IMR-90 (cell line): ENCODE measurements at regions not wholly inside any gene's neighbourhood (a gene's known extent, or its start where the extent isn't known, plus 50 kb on each side); places are given as distances from the start of the nearest gene placed in this dataset.

Source experiments
- ATAC-seq: fragments of 200-7000 bp; cut with Tn5 transposase; 2 replicates; pipeline ENCODE4 v1.9.1; 2020; ENCODE audit warnings: low read depth, mild to moderate bottlenecking, moderate library complexity
- BruUV-seq: library from RNA; stranded (reverse); fragments of 400-500 nt; replicated peaks from 2 replicates; lab custom pipeline; 2021; lab: Mats Ljungman, UMichigan
- CTCF ChIA-PET: fragments of 300-600 bp; formaldehyde crosslinking; extraction: SDS; loops from one replicate; lab custom pipeline; 2021; ENCODE audit warnings: antibody characterized with exemption; lab: Yijun Ruan, JAX
- POLR2A ChIA-PET: fragments of 300-600 bp; sonication (Branson Sonifier 250); formaldehyde crosslinking; loops from one replicate; lab custom pipeline; 2022; ENCODE audit warnings: antibody characterized with exemption; ENCODE audit not compliant: unreplicated experiment; lab: Charles Lee
- DNase-seq: peaks from one replicate; pipeline ENCODE4 v3.0.0; 2013
- H2AFZ ChIP-seq: replicated peaks from 2 replicates; pipeline ENCODE3; 2013; ENCODE audit warnings: low read length, mild to moderate bottlenecking; ENCODE audit not compliant: poor library complexity
- H2AK5ac ChIP-seq: 2 replicates; pipeline ENCODE4 v1.6.1; 2013; ENCODE audit warnings: low read depth, low read length, inconsistent platforms
- H2AK9ac ChIP-seq: replicated peaks from 2 replicates; pipeline ENCODE3; 2013; ENCODE audit warnings: mild to moderate bottlenecking, low read depth, low read length, moderate library complexity; ENCODE audit not compliant: poor library complexity
- H2BK120ac ChIP-seq: 2 replicates; pipeline ENCODE4 v1.6.1; 2013; ENCODE audit warnings: low read depth, low read length, inconsistent platforms
- H2BK15ac ChIP-seq: 3 replicates; pipeline ENCODE4 v1.6.1; 2013; ENCODE audit warnings: low read depth, low read length, inconsistent platforms
- H2BK20ac ChIP-seq: 2 replicates; pipeline ENCODE4 v1.6.1; 2013; ENCODE audit warnings: low read depth, mild to moderate bottlenecking, inconsistent platforms, low read length, moderate library complexity
- H2BK5ac ChIP-seq: 2 replicates; pipeline ENCODE4 v1.6.1; 2013; ENCODE audit warnings: mild to moderate bottlenecking, low read depth, low read length, inconsistent platforms; ENCODE audit not compliant: poor library complexity, severe bottlenecking
- H3K14ac ChIP-seq: replicated peaks from 2 replicates; pipeline ENCODE4 v1.6.1; 2013; ENCODE audit warnings: low read depth, low read length, inconsistent platforms
- H3K18ac ChIP-seq: 2 replicates; pipeline ENCODE4 v1.6.1; 2013; ENCODE audit warnings: low read depth, low read length, control low read depth
- H3K23ac ChIP-seq: 2 replicates; pipeline ENCODE4 v1.6.1; 2013; ENCODE audit warnings: low read depth, low read length, inconsistent platforms
- H3K27ac ChIP-seq: 2 replicates; pipeline ENCODE4 v1.5.1; 2013; ENCODE audit warnings: mild to moderate bottlenecking, control low read depth, low read length; ENCODE audit not compliant: insufficient read depth
- H3K27me3 ChIP-seq: 2 replicates; pipeline ENCODE4 v1.6.1; 2013; ENCODE audit warnings: low read length; ENCODE audit not compliant: control insufficient read depth, insufficient read depth
- H3K36me3 ChIP-seq: 2 replicates; pipeline ENCODE4 v1.6.1; 2013; ENCODE audit warnings: low read length, mixed read lengths; ENCODE audit not compliant: control insufficient read depth, insufficient read depth
- H3K4ac ChIP-seq: 2 replicates; pipeline ENCODE4 v1.6.1; 2013; ENCODE audit warnings: low read depth, low read length, inconsistent platforms
- H3K4me1 ChIP-seq: 2 replicates; pipeline ENCODE4 v1.6.1; 2013; ENCODE audit warnings: low read length, mixed read lengths; ENCODE audit not compliant: control insufficient read depth, insufficient read depth
- H3K4me2 ChIP-seq: 2 replicates; pipeline ENCODE4 v1.6.1; 2013; ENCODE audit warnings: low read depth, mild to moderate bottlenecking, control low read depth, low read length, moderate library complexity
- H3K4me3 ChIP-seq: 2 replicates; pipeline ENCODE4 v1.5.1; 2013; ENCODE audit warnings: low read depth, mild to moderate bottlenecking, control low read depth, low read length, moderate library complexity; ENCODE audit not compliant: insufficient read depth
- H3K56ac ChIP-seq: 2 replicates; pipeline ENCODE4 v1.6.1; 2013; ENCODE audit warnings: low read length, inconsistent platforms; ENCODE audit not compliant: insufficient read depth; ENCODE audit errors: extremely low read depth
- H3K79me1 ChIP-seq, 2 experiments: 2 replicates each; pipeline ENCODE4 v1.6.1; 2013; ENCODE audit warnings: low read length in 2 of 2, inconsistent platforms in 1 of 2, low read depth in 1 of 2
- H3K9ac ChIP-seq: 2 replicates; pipeline ENCODE4 v1.6.1; 2013; ENCODE audit warnings: low read depth, low read length, control low read depth
- H3K9me1 ChIP-seq: 2 replicates; pipeline ENCODE4 v1.6.1; 2013; ENCODE audit warnings: low read length, inconsistent platforms; ENCODE audit not compliant: insufficient read depth
- H3K9me3 ChIP-seq: 2 replicates; pipeline ENCODE4 v1.6.1; 2013; ENCODE audit warnings: low read length; ENCODE audit not compliant: control insufficient read depth, insufficient read depth
- H4K20me1 ChIP-seq: 2 replicates; pipeline ENCODE4 v1.6.1; 2013; ENCODE audit warnings: low read length, inconsistent platforms; ENCODE audit not compliant: insufficient read depth
- H4K5ac ChIP-seq: 2 replicates; pipeline ENCODE4 v1.6.1; 2013; ENCODE audit warnings: mild to moderate bottlenecking, low read depth, low read length, control low read depth
- H4K8ac ChIP-seq, 2 experiments: 2 replicates each; pipeline ENCODE4 v1.6.1; 2013; ENCODE audit warnings: low read depth in 2 of 2, low read length in 2 of 2, control low read depth in 1 of 2, inconsistent platforms in 1 of 2
- H4K91ac ChIP-seq: 2 replicates; pipeline ENCODE4 v1.6.1; 2013; ENCODE audit warnings: low read depth, low read length, inconsistent platforms; ENCODE audit not compliant: insufficient read depth
- MAZ ChIP-seq: IDR thresholded peaks from 2 replicates; pipeline ENCODE4 v1.6.1; 2012; ENCODE audit warnings: low read depth, mild to moderate bottlenecking, low read length, improper control_type of control experiment, moderate library complexity, borderline replicate concordance
- MXI1 ChIP-seq: IDR thresholded peaks from 2 replicates; pipeline ENCODE4 v1.6.1; 2012; ENCODE audit warnings: low read depth, mild to moderate bottlenecking, low read length, moderate library complexity, borderline replicate concordance
- NFE2L2 ChIP-seq: fragments of 150-350 bp; IDR thresholded peaks from 2 replicates; pipeline ENCODE4 v1.6.1; 2016; ENCODE audit warnings: low read depth, mild to moderate bottlenecking, low read length
- POLR2A ChIP-seq: IDR thresholded peaks from 2 replicates; pipeline ENCODE4 v1.6.1; 2012; ENCODE audit warnings: mild to moderate bottlenecking, low read depth, low read length
- RAD21 ChIP-seq: IDR thresholded peaks from 2 replicates; pipeline ENCODE4 v1.6.1; 2012; ENCODE audit warnings: low read length, improper control_type of control experiment
- WGBS, 2 experiments: methylation state at CpG; one replicate each; pipeline versions ENCODE4 v1.1.5 to v1.1.7; 2013; ENCODE audit warnings: missing lambda C conversion rate in 2 of 2; ENCODE audit not compliant: insufficient read length in 1 of 2; ENCODE audit errors: extremely low coverage in 2 of 2; 5-methylcytosine and 5-hydroxymethylcytosine counted together
- dilution Hi-C: fragments of 300-500 bp; cut with HindIII; formaldehyde crosslinking; loops from one replicate; pipeline ENCODE4 v1.14.3; 2018; ENCODE audit warnings: low sequenced_read_pairs; ENCODE audit not compliant: unreplicated experiment
- in situ Hi-C: fragments of 300-500 bp; cut with MboI; formaldehyde crosslinking; loops from 3 replicates; pipeline ENCODE4 v1.14.3; 2019; ENCODE audit warnings: low sequenced_read_pairs, inconsistent platforms, mixed read lengths
- intact Hi-C: fragments of 100-400 bp; cut with micrococcal nuclease; formaldehyde crosslinking; loops from 2 replicates; pipeline ENCODE4 v1.10.0; 2022
- TF ChIP-seq, protein P1 (sequence below): fragments of 150-350 bp; IDR thresholded peaks from 2 replicates; pipeline ENCODE4 v1.6.1; 2017; ENCODE audit warnings: mild to moderate bottlenecking, antibody characterized with exemption, low read length, low read depth
- TF ChIP-seq, protein P2 (sequence below): conservative IDR thresholded peaks from 2 replicates; pipeline ENCODE4 v1.5.1; 2012; ENCODE audit warnings: mild to moderate bottlenecking, low read depth, low read length, improper control_type of control experiment

DNA sequence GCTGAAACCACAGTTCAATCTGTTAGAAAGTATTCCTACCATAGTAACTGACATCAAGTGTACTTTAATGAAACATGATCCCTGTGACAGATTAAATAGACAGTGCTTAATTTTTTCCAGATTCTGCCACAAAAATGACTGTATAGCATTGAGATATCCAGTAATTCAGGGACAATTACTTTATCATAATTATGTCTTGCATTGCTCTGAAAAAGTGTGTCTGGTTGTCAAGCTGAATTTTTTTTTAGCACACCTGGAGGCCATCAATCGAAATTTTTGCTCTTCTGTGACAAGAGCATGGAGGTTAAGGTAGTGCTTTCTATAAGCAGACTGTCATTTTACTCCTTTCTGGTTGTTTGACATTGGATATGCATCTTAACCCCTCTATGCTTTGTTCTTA, 1083.8 kb upstream of the NRXN1 start:
- CTCF ChIA-PET = interaction anchor here (0.7 kb wide), 1 partner anchor 40 kb away, joined by 3 read pairs; no protein-coding TSS in a partner anchor
- H3K4me2 ChIP-seq = no peak overlapping the region
- dilution Hi-C loops = no loop called here

More for the DNA sequence above, 1083.8 kb upstream of the NRXN1 start:
- no peak overlapping the region for H2BK120ac ChIP-seq
- no peak overlapping the region for H2AFZ ChIP-seq
- no CpG with 5 or more reads among the region's 1 CpG for WGBS, 2 experiments
- no peak overlapping the region for H3K14ac ChIP-seq
- H3K56ac ChIP-seq = no peak overlapping the region
- TF ChIP-seq NFE2L2 (no peak), MXI1 (no peak), RAD21 (no peak), MAZ (no peak), POLR2A (no peak)
- TF ChIP-seq, protein P1, sequence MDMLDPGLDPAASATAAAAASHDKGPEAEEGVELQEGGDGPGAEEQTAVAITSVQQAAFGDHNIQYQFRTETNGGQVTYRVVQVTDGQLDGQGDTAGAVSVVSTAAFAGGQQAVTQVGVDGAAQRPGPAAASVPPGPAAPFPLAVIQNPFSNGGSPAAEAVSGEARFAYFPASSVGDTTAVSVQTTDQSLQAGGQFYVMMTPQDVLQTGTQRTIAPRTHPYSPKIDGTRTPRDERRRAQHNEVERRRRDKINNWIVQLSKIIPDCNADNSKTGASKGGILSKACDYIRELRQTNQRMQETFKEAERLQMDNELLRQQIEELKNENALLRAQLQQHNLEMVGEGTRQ = no peak
- TF ChIP-seq, protein P2, sequence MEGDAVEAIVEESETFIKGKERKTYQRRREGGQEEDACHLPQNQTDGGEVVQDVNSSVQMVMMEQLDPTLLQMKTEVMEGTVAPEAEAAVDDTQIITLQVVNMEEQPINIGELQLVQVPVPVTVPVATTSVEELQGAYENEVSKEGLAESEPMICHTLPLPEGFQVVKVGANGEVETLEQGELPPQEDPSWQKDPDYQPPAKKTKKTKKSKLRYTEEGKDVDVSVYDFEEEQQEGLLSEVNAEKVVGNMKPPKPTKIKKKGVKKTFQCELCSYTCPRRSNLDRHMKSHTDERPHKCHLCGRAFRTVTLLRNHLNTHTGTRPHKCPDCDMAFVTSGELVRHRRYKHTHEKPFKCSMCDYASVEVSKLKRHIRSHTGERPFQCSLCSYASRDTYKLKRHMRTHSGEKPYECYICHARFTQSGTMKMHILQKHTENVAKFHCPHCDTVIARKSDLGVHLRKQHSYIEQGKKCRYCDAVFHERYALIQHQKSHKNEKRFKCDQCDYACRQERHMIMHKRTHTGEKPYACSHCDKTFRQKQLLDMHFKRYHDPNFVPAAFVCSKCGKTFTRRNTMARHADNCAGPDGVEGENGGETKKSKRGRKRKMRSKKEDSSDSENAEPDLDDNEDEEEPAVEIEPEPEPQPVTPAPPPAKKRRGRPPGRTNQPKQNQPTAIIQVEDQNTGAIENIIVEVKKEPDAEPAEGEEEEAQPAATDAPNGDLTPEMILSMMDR = no peak
- no peaks in the 10 kb centered on the region for H3K79me1 ChIP-seq
- H2BK5ac ChIP-seq = no peak overlapping the region
- H3K18ac ChIP-seq = no peak overlapping the region
- H3K9me3 ChIP-seq = no peaks in the 10 kb centered on the region
- no peak overlapping the region for H3K27ac ChIP-seq
- H4K8ac ChIP-seq = no peak overlapping the region
- no peak overlapping the region for H2AK9ac ChIP-seq
- no peak overlapping the region for H4K5ac ChIP-seq
- POLR2A ChIA-PET = no interaction called here
- no peaks in the 10 kb centered on the region for H3K27me3 ChIP-seq
- ATAC-seq = no peak
- no peak overlapping the region for H4K91ac ChIP-seq
- H3K9me1 ChIP-seq = no peaks in the 10 kb centered on the region
- no TSS peak for BruUV-seq
- H3K36me3 ChIP-seq = no peaks in the 10 kb centered on the region
- intact Hi-C loops (no loop called here), in situ Hi-C loops (no loop called here)
- no peak for DNase-seq
- H3K4ac ChIP-seq = no peak overlapping the region
- no peak overlapping the region for H3K9ac ChIP-seq
- H2AK5ac ChIP-seq = no peak overlapping the region
- H3K4me3 ChIP-seq = no peak overlapping the region
- no peak overlapping the region for H3K23ac ChIP-seq
- peaks cover 2% of the 10 kb centered on the region; the same call in 1 of the 2 replicates for H3K4me1 ChIP-seq
- no peak overlapping the region for H2BK15ac ChIP-seq
- no peak overlapping the region for H2BK20ac ChIP-seq
- no peaks in the 10 kb centered on the region for H4K20me1 ChIP-seq
